H9 (cell line): ENCODE measurements at regions not wholly inside any gene's neighbourhood (a gene's known extent, or its start where the extent isn't known, plus 50 kb on each side); places are given as distances from the start of the nearest gene placed in this dataset.

Experiments
- DNase-seq: peaks from one replicate; pipeline ENCODE4 v3.0.0-alpha.2; 2017
- H2AFZ ChIP-seq: one replicate; pipeline ENCODE4 v1.6.1; 2013; ENCODE audit warnings: mild to moderate bottlenecking, low read length, control low read depth, moderate library complexity
- H2AK5ac ChIP-seq: 2 replicates; pipeline ENCODE4 v1.6.1; 2013; ENCODE audit warnings: low read length, control low read depth, mixed read lengths; ENCODE audit not compliant: insufficient read length
- H2BK120ac ChIP-seq: one replicate; pipeline ENCODE4 v1.6.1; 2013; ENCODE audit warnings: low read depth, mild to moderate bottlenecking, low read length, control low read depth, inconsistent platforms; ENCODE audit not compliant: poor library complexity, severe bottlenecking
- H2BK12ac ChIP-seq: 2 replicates; pipeline ENCODE4 v1.6.1; 2013; ENCODE audit warnings: low read length, control low read depth, mixed read lengths, low read depth; ENCODE audit not compliant: insufficient read length
- H2BK15ac ChIP-seq: 2 replicates; pipeline ENCODE4 v1.6.1; 2013; ENCODE audit warnings: low read depth, low read length, control low read depth
- H2BK20ac ChIP-seq: one replicate; pipeline ENCODE4 v1.6.1; 2013; ENCODE audit warnings: low read depth, mild to moderate bottlenecking, low read length, control low read depth, inconsistent platforms; ENCODE audit not compliant: poor library complexity, severe bottlenecking
- H2BK5ac ChIP-seq: 2 replicates; pipeline ENCODE4 v1.6.1; 2013; ENCODE audit warnings: low read length, control low read depth, mixed read lengths; ENCODE audit not compliant: insufficient read length
- H3K14ac ChIP-seq: 2 replicates; pipeline ENCODE4 v1.6.1; 2013; ENCODE audit warnings: low read length, control low read depth; ENCODE audit not compliant: insufficient read depth
- H3K18ac ChIP-seq: 2 replicates; pipeline ENCODE4 v1.6.1; 2013; ENCODE audit warnings: low read depth, mild to moderate bottlenecking, mixed read lengths, low read length, control low read depth; ENCODE audit not compliant: insufficient read length
- H3K23ac ChIP-seq: 2 replicates; pipeline ENCODE4 v1.6.1; 2013; ENCODE audit warnings: low read length, control low read depth, mixed read lengths, low read depth; ENCODE audit not compliant: insufficient read length
- H3K23me2 ChIP-seq: 2 replicates; pipeline ENCODE4 v1.6.1; 2013; ENCODE audit warnings: low read depth, mild to moderate bottlenecking, mixed read lengths, low read length, control low read depth; ENCODE audit not compliant: insufficient read length, poor library complexity, severe bottlenecking
- H3K27ac ChIP-seq: 2 replicates; pipeline ENCODE4 v1.5.1; 2013; ENCODE audit warnings: low read length, control low read depth, mixed read lengths, low read depth; ENCODE audit not compliant: insufficient read length
- H3K27me3 ChIP-seq: 2 replicates; pipeline ENCODE4 v1.6.1; 2013; ENCODE audit warnings: low read length, control low read depth, inconsistent platforms; ENCODE audit not compliant: insufficient read depth
- H3K4ac ChIP-seq: 2 replicates; pipeline ENCODE4 v1.6.1; 2013; ENCODE audit warnings: low read depth, mild to moderate bottlenecking, control low read depth, inconsistent platforms, low read length, moderate library complexity
- H3K4me1 ChIP-seq: 2 replicates; pipeline ENCODE4 v1.6.1; 2013; ENCODE audit warnings: low read length, control low read depth, inconsistent platforms; ENCODE audit not compliant: insufficient read depth
- H3K4me2 ChIP-seq: 2 replicates; pipeline ENCODE4 v1.6.1; 2013; ENCODE audit warnings: low read length, control low read depth, mixed read lengths; ENCODE audit not compliant: insufficient read length, insufficient read depth
- H3K56ac ChIP-seq: 2 replicates; pipeline ENCODE4 v1.6.1; 2013; ENCODE audit warnings: low read depth, mild to moderate bottlenecking, mixed read lengths, low read length, control low read depth; ENCODE audit not compliant: insufficient read length
- H3K79me1 ChIP-seq: 2 replicates; pipeline ENCODE4 v1.6.1; 2013; ENCODE audit warnings: low read depth, mild to moderate bottlenecking, moderate library complexity, low read length, control low read depth, inconsistent platforms; ENCODE audit not compliant: insufficient read depth, poor library complexity, severe bottlenecking
- H3K79me2 ChIP-seq: 2 replicates; pipeline ENCODE4 v1.6.1; 2013; ENCODE audit warnings: low read length, control low read depth, inconsistent platforms; ENCODE audit not compliant: insufficient read depth
- H3K9ac ChIP-seq: 2 replicates; pipeline ENCODE4 v1.6.1; 2013; ENCODE audit warnings: low read length, control low read depth, mixed read lengths; ENCODE audit not compliant: insufficient read length; ENCODE audit errors: extremely low read depth
- H3K9me3 ChIP-seq: one replicate; pipeline ENCODE4 v1.6.1; 2013; ENCODE audit warnings: low read depth, low read length, inconsistent platforms; ENCODE audit not compliant: control insufficient read depth
- H3T11ph ChIP-seq: one replicate; pipeline ENCODE4 v1.6.1; 2013; ENCODE audit warnings: mild to moderate bottlenecking, low read length, control low read depth, inconsistent platforms
- H4K20me1 ChIP-seq: one replicate; pipeline ENCODE4 v1.6.1; 2013; ENCODE audit not compliant: control insufficient read depth, insufficient read length, insufficient read depth
- H4K5ac ChIP-seq: 2 replicates; pipeline ENCODE4 v1.6.1; 2013; ENCODE audit warnings: low read depth, mild to moderate bottlenecking, mixed read lengths, low read length, control low read depth; ENCODE audit not compliant: insufficient read length
- H4K8ac ChIP-seq: replicated peaks from 2 replicates; pipeline ENCODE4 v1.6.1; 2013; ENCODE audit warnings: low read length, control low read depth, mixed read lengths, low read depth; ENCODE audit not compliant: insufficient read length
- H4K91ac ChIP-seq: 2 replicates; pipeline ENCODE4 v1.6.1; 2013; ENCODE audit warnings: low read depth, mild to moderate bottlenecking, moderate library complexity, mixed read lengths, low read length, control low read depth; ENCODE audit not compliant: insufficient read length
- H3K27ac Mint-ChIP-seq, 3 experiments: 2 replicates in 2 of 3; 3 replicates in 1 of 3; pipeline ENCODE4 v1.8.0; 2020 to 2021; ENCODE audit warnings: mixed read lengths in 3 of 3, mild to moderate bottlenecking in 1 of 3, moderate library complexity in 1 of 3
- H3K27me3 Mint-ChIP-seq: 2 replicates; pipeline ENCODE4 v1.8.0; 2021; ENCODE audit warnings: low read depth, mild to moderate bottlenecking, moderate library complexity, mixed read lengths
- H3K36me3 Mint-ChIP-seq, 3 experiments: 2 replicates in 2 of 3; 3 replicates in 1 of 3; pipeline ENCODE4 v1.8.0; 2020 to 2021; ENCODE audit warnings: low read depth in 3 of 3, mixed read lengths in 3 of 3; ENCODE audit not compliant: insufficient read depth in 1 of 3
- H3K4me1 Mint-ChIP-seq, 2 experiments: 2 replicates each; pipeline ENCODE4 v1.8.0; 2020; ENCODE audit warnings: mixed read lengths in 2 of 2
- H3K4me3 Mint-ChIP-seq, 2 experiments: 2 replicates in 1 of 2; 3 replicates in 1 of 2; pipeline ENCODE4 v1.8.0; 2020 to 2021; ENCODE audit warnings: mild to moderate bottlenecking in 2 of 2, mixed read lengths in 2 of 2, moderate library complexity in 1 of 2
- H3K9me3 Mint-ChIP-seq, 2 experiments: 2 replicates in 1 of 2; 3 replicates in 1 of 2; pipeline ENCODE4 v1.8.0; 2020; ENCODE audit warnings: mild to moderate bottlenecking in 2 of 2, mixed read lengths in 2 of 2, moderate library complexity in 1 of 2
- CTCF ChIP-seq: fragments of 200-600 bp; sonication (generic); conservative IDR thresholded peaks from 3 replicates; pipeline ENCODE4 v1.8.0; 2021; ENCODE audit warnings: antibody characterized with exemption, mild to moderate bottlenecking

GRCh38 chr5:119829341-119829740 lies 200.0 kb downstream of the FAM170A start:
- Histone ChIP-seq H3K18ac (no peak overlapping the region), H2BK12ac (no peak overlapping the region), H3K27ac (no peak overlapping the region), H3K23me2 (no peaks in the 10 kb centered on the region), H4K8ac (no peak overlapping the region), H3K9me3 (no peaks in the 10 kb centered on the region), H2BK120ac (no peak overlapping the region), H3K56ac (no peak overlapping the region), H4K20me1 (no peaks in the 10 kb centered on the region), H4K91ac (no peak overlapping the region), H4K5ac (no peak overlapping the region), H3K4me2 (no peak overlapping the region), H3T11ph (no peak overlapping the region), H2AFZ (no peak overlapping the region), H3K23ac (no peak overlapping the region), H3K27me3 (no peaks in the 10 kb centered on the region), H3K9ac (no peak overlapping the region), H2BK5ac (no peak overlapping the region), H3K4ac (no peak overlapping the region), H2BK20ac (no peak overlapping the region), H2AK5ac (no peak overlapping the region), H2BK15ac (no peak overlapping the region), H3K14ac (no peak overlapping the region), H3K79me2 (no peaks in the 10 kb centered on the region), H3K79me1 (no peaks in the 10 kb centered on the region), H3K4me1 (no peaks in the 10 kb centered on the region)
- no peak overlapping the region; a peak in 1 of 7 replicates for H3K27ac Mint-ChIP-seq
- DNase-seq = no peak
- H3K27me3 Mint-ChIP-seq = no peaks in the 10 kb centered on the region
- H3K9me3 Mint-ChIP-seq = no peaks in the 10 kb centered on the region
- peaks cover 0 to 6% of the 10 kb centered on the region in 2 experiments; a peak in 2 of 4 replicates for H3K4me1 Mint-ChIP-seq
- no peaks in the 10 kb centered on the region for H3K36me3 Mint-ChIP-seq
- H3K4me3 Mint-ChIP-seq = no peak overlapping the region
- no peak for TF ChIP-seq CTCF
